IPS DF 6.9 (cell line): ENCODE measurements at regions not wholly inside any gene's neighbourhood (a gene's known extent, or its start where the extent isn't known, plus 50 kb on each side); places are given as distances from the start of the nearest gene placed in this dataset.

Experiments
- DNase-seq: peaks from one replicate; pipeline ENCODE4 v3.0.0-alpha.2; 2013; ENCODE audit warnings: low read depth, low spot score
- H3K27ac ChIP-seq: one replicate; pipeline ENCODE4 v1.5.1; 2013; ENCODE audit warnings: low read length, control low read depth
- H3K27me3 ChIP-seq: 2 replicates; pipeline ENCODE4 v1.6.1; 2013; ENCODE audit warnings: mild to moderate bottlenecking, low read length; ENCODE audit not compliant: control insufficient read depth, insufficient read depth
- H3K36me3 ChIP-seq: 2 replicates; pipeline ENCODE4 v1.6.1; 2013; ENCODE audit warnings: low read length; ENCODE audit not compliant: control insufficient read depth, insufficient read depth
- H3K4me1 ChIP-seq: 2 replicates; pipeline ENCODE4 v1.6.1; 2013; ENCODE audit warnings: low read length; ENCODE audit not compliant: control insufficient read depth, insufficient read depth
- H3K4me3 ChIP-seq: 2 replicates; pipeline ENCODE4 v1.5.1; 2013; ENCODE audit warnings: mild to moderate bottlenecking, low read length
- H3K9me3 ChIP-seq: 2 replicates; pipeline ENCODE4 v1.6.1; 2013; ENCODE audit warnings: low read length, inconsistent platforms; ENCODE audit not compliant: control insufficient read depth, insufficient read depth
- WGBS: extraction: QIAGEN DNeasy Blood & Tissue Kit; methylation state at CpG from one replicate; pipeline ENCODE4 v1.1.7; 2013; ENCODE audit warnings: mixed read lengths, missing lambda C conversion rate; ENCODE audit not compliant: insufficient read length, insufficient coverage; 5-methylcytosine and 5-hydroxymethylcytosine counted together

DNA sequence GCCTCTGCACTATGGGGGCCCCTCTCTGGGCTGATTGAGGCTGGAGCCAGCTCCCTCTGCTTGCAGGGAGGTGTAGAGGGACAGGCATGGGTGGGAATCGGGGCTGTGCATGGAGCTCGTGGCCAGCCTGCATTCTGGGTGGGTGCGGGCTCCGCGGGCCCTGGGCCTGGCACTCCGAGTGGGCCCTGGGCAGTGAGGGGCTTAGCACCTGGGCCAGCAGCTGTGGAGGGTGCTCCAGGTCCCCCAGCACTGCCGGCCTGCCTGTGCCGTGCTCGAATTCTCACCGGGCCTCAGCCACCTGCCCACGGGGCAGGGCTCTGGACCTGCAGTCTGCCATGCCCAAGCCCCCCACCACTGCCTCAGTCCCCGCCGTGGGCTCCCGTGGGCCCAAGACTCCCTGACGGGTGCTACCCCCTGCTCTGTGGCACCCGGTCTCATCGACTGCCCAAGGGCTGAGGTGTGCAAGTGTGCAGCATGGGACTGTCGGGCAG lies 681.2 kb downstream of the PDHA2 start:
- no peak for DNase-seq
- no CpG with 5 or more reads among the region's 18 CpGs for WGBS
- Histone ChIP-seq H3K27ac (no peak overlapping the region), H3K4me1 (no peaks in the 10 kb centered on the region), H3K4me3 (no peak overlapping the region), H3K27me3 (no peaks in the 10 kb centered on the region), H3K9me3 (no peaks in the 10 kb centered on the region), H3K36me3 (no peaks in the 10 kb centered on the region)

DNA sequence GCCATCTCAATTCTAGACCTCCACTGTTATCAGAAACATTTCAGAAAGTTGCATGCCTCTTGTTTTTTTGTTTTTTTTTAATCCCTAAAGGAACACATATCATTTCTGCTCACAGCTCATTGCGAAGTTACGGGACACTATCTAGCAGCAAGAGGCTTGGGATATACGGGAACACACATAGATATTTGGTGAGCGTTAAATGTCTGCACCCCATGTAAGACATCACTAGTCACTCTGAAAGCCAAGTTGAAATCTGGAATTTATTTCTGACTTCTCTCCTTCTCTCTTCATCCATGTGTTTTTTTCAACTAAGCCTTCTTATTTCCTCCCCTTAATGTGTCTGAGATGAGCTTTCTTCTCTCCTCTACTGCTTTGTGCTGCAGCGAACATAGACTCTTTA lies 683.7 kb downstream of the PDHA2 start:
- H3K36me3 ChIP-seq: no peaks in the 10 kb centered on the region
- no peak for DNase-seq
- WGBS: no CpG with 5 or more reads among the region's 5 CpGs

DNA sequence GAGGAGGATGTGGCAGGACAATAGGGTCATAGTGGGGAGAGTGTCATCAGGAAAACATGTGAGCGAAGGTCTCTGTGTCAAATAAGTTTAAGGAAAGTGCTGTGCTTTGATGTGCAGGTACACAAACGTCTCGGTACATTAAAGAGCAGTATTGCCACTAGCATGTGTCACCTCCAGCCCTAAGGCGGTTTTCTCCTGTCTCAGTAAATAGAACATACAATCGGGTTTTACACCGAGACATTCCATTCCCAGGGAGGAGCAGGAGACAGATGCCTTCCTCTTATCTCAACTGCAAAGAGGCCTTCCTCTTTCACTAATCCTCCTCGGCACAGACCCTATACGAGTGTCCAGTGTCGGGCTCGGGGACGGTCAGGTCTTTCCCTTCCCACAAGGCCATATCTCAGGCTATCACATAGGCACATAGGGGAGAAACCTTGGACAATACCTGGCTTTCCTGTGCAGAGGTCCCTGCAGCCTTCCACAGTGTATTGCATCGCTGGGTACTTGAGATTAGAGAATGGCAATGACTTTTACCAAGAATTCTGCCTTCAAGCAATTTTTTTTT lies 684.5 kb downstream of the PDHA2 start:
- no CpG with 5 or more reads among the region's 12 CpGs for WGBS
- H3K9me3 ChIP-seq: no peaks in the 10 kb centered on the region
- no peak for DNase-seq
- H3K4me3 ChIP-seq: no peak overlapping the region
- H3K36me3 ChIP-seq: no peaks in the 10 kb centered on the region
- H3K27me3 ChIP-seq: no peaks in the 10 kb centered on the region
- no peak overlapping the region for H3K27ac ChIP-seq
- no peaks in the 10 kb centered on the region for H3K4me1 ChIP-seq

More for the DNA sequence above, 683.7 kb downstream of the PDHA2 start:
- Histone ChIP-seq H3K4me1 (no peaks in the 10 kb centered on the region), H3K27me3 (no peaks in the 10 kb centered on the region), H3K27ac (no peak overlapping the region), H3K9me3 (no peaks in the 10 kb centered on the region), H3K4me3 (no peak overlapping the region)

DNA sequence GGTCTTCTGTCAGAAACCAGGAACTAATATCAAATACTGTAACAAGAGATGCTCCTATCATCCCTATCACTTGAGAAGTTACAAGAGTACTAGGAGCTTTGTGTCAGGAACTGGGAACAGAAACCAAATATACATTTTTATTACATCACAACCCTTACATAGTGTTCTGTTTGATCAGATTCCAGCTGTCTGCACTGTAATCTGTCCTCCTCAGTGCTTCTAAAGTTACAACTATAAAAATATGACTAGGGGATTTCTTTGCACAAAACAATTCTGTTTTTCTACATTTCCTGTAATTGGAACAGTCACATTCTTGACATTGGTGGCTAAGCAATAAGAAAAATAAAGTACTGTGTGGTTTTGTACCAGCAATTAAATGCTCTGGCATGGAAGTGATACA lies 686.0 kb downstream of the PDHA2 start:
- Histone ChIP-seq H3K27ac (no peak overlapping the region), H3K27me3 (no peaks in the 10 kb centered on the region), H3K4me1 (no peaks in the 10 kb centered on the region), H3K36me3 (no peaks in the 10 kb centered on the region), H3K4me3 (no peak overlapping the region), H3K9me3 (no peaks in the 10 kb centered on the region)
- no peak for DNase-seq

DNA sequence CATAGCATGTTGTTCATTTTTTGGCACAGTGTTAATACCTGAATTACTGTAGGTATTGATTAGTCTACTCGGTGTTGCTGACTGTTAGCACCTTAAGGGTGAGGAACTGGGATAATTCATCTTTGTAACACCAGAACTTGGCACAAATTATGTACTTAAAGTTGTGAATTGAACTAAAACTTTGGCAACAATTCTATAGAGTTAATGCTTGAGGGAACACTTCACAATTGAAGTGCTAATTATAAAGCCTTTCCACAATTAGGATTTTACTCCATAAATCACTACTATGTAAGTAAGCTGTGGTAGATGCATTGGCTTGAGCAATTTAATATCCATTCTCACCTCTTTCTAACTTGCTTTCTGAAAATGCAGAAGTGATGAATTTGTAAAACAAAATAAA lies 686.7 kb downstream of the PDHA2 start:
- Histone ChIP-seq H3K4me3 (no peak overlapping the region), H3K27me3 (no peaks in the 10 kb centered on the region), H3K9me3 (no peaks in the 10 kb centered on the region), H3K4me1 (no peaks in the 10 kb centered on the region), H3K27ac (no peak overlapping the region), H3K36me3 (no peaks in the 10 kb centered on the region)
- WGBS: no CpG with 5 or more reads among the region's 1 CpG
- no peak for DNase-seq

DNA sequence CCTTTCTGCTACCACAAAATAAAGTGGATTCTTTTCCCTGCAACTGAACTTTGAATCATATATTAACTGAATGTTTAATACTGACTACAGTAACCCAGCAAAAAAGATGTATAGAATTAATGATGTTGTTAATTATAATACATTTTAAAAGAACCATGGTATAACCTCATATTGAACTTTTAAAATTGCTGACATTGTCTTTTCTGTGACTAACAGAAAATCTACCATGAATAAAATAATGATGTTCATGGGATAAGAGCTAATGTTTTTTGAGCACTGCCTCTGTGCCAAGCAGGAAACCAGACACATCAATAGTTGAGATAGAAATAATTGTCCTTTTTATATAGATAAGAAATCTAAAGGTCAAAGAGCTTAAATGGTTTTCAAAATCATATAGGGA lies 691.9 kb downstream of the PDHA2 start:
- H3K4me1 ChIP-seq: no peaks in the 10 kb centered on the region
- no peaks in the 10 kb centered on the region for H3K9me3 ChIP-seq
- H3K27ac ChIP-seq: no peak overlapping the region
- no peak overlapping the region for H3K4me3 ChIP-seq
- H3K27me3 ChIP-seq: no peaks in the 10 kb centered on the region
- H3K36me3 ChIP-seq: no peaks in the 10 kb centered on the region
- DNase-seq: no peak

DNA sequence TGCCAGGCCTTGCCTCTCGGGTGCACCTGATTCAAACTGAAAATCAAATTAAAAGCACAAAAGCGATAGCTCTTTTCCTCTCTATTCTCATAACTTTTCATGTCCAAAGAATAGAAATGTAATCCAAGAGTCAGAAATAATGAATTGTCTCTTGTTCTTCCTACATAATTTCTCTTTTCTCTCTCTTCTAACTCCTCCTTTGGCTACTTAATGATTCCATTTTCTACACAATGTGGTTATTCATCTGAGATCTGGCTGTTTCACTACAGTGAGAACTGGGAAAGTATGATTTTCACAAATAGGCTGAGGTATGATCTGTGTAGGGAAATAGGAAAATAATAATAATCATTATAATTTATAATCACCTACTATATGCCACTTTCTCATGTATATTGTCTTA lies 703.5 kb downstream of the PDHA2 start:
- Histone ChIP-seq H3K9me3 (no peaks in the 10 kb centered on the region), H3K36me3 (no peaks in the 10 kb centered on the region), H3K27ac (no peak overlapping the region), H3K4me1 (no peaks in the 10 kb centered on the region), H3K4me3 (no peak overlapping the region), H3K27me3 (no peaks in the 10 kb centered on the region)
- no CpG with 5 or more reads among the region's 2 CpGs for WGBS
- DNase-seq: no peak

DNA sequence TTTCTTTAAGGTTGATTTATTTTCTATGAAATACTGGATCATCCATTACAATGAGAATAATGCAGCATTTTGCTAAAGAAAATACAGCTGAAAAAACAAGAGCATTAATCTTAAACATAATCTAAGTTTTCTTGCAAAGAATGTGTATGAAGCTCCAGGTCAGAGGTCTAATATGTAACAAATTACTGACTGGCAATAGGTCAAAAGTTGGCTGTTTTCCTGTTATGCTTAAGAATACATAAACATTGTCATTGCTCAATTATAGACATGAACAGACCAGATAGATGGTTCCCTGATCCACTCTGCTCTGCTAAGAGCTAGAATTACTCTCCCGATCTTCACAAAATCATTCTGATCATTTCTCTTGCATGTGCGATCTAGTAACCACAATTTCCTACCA lies 718.6 kb downstream of the PDHA2 start:
- 100% methylated on average over 2 of the region's 2 CpGs for WGBS
- H3K27ac ChIP-seq: no peak overlapping the region
- H3K27me3 ChIP-seq: no peaks in the 10 kb centered on the region
- no peaks in the 10 kb centered on the region for H3K36me3 ChIP-seq
- no peak overlapping the region for H3K4me3 ChIP-seq
- H3K9me3 ChIP-seq: no peaks in the 10 kb centered on the region
- DNase-seq: no peak
- no peaks in the 10 kb centered on the region for H3K4me1 ChIP-seq

DNA sequence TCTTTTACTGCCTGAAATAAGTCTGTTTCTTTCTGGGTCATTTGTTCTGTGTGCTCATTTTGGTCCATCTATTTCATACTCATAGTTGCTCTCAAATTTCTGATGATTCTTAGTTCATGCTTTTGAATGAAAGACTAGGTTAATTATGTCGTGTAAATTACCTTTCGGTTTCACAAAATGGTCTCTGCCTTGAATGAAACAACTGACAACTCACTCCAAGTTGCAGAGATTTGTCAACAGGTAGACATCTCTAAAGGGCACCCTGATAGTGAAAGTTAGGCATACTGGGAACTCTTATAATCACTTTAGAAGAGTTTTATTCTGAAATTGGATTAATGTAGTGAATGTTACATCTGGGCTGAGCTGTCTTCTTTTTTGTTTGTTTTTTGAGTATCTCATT lies 726.9 kb downstream of the PDHA2 start:
- Histone ChIP-seq H3K4me1 (no peaks in the 10 kb centered on the region), H3K9me3 (no peaks in the 10 kb centered on the region)
- WGBS: no CpG with 5 or more reads among the region's 2 CpGs

DNA sequence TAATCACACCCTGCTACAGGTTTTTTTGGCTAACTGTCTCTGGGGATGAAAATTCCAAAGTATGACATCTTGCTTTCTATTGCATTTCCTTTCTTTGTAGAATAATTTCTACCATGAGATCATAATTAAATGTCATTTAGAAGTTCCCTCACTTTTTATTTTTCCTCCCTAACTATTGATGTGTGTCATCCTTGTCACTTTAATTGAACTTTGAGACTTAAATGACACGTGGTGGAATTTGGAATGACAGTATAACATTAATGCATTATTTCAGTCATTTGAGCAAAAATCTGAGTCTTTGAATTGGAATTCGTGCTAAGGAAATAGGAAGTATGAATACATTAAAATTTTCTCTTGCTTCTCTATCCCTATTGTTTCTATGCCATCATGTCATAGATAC lies 745.4 kb downstream of the PDHA2 start:
- Histone ChIP-seq H3K4me1 (no peaks in the 10 kb centered on the region), H3K36me3 (no peaks in the 10 kb centered on the region), H3K27me3 (no peaks in the 10 kb centered on the region), H3K27ac (no peak overlapping the region), H3K9me3 (no peaks in the 10 kb centered on the region), H3K4me3 (no peak overlapping the region)
- DNase-seq: no peak
- WGBS: no CpG with 5 or more reads among the region's 2 CpGs

More for the DNA sequence above, 726.9 kb downstream of the PDHA2 start:
- H3K27me3 ChIP-seq: no peaks in the 10 kb centered on the region
- H3K36me3 ChIP-seq: no peaks in the 10 kb centered on the region
- H3K4me3 ChIP-seq: no peak overlapping the region
- no peak for DNase-seq
- H3K27ac ChIP-seq: no peak overlapping the region

DNA sequence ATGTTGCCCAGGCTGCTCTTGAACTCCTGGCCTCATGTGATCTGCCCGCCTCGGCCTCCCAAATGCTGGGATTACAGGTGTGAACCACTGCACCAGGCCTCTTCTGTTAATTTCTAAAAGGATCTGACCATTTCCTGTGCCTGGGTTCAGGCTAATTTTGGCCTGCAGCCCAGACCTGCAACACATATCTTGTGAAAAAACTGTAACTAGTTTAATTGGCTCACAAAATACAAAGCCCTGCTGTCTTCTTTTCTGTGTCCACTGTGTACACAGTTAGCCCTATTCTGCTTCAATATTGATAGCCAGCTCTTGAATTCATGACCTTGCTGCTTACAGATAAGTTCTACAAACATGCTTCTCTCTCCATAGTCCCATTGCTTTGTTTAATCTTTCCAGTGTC lies 753.5 kb downstream of the PDHA2 start:
- H3K27ac ChIP-seq: no peak overlapping the region
- no CpG with 5 or more reads among the region's 2 CpGs for WGBS
- DNase-seq: no peak

More for the DNA sequence above, 753.5 kb downstream of the PDHA2 start:
- Histone ChIP-seq H3K9me3 (no peaks in the 10 kb centered on the region), H3K27me3 (no peaks in the 10 kb centered on the region), H3K4me3 (no peak overlapping the region), H3K4me1 (no peaks in the 10 kb centered on the region), H3K36me3 (no peaks in the 10 kb centered on the region)
